ENCODE measurements at regions not wholly inside any gene's neighbourhood (a gene's known extent, or its start where the extent isn't known, plus 50 kb on each side); places are given as distances from the start of the nearest gene placed in this dataset.

DNA sequence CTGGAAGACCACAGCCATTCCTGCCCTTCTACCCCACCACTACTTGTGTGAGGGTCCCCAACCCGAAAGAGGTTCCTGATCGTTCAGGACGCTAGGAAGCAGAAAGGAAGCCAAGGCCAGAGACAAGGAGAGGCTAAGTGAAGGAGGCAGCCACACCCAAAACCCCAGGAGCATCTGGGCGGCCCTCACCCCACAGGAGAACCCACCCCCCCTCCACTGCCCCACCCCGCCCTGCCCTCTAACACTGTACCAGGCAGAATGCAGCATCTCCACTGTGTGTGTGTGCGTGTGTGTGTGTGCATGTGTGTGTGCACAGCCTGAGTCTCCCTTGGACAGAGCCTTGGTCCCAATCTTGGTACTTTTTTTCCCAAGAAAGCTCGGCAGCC lies 207.5 kb upstream of the HAAO start:
- Histone ChIP-seq H3K4me3 (ENCODE audit: low read depth, low read length, poor library complexity, severe bottlenecking) (no peak overlapping the region), H3K27me3 (replicated peaks; ENCODE audit: insufficient read depth, low read depth, low read length, poor library complexity) (no peaks in the 10 kb centered on the region), H3K36me3 (ENCODE audit: insufficient read depth, low read length, poor library complexity, severe bottlenecking) (no peaks in the 10 kb centered on the region), H3K27ac (ENCODE audit: low read depth, low read length, poor library complexity, severe bottlenecking) (no peak overlapping the region), H3K9me3 (ENCODE audit: low read depth, low read length, poor library complexity, severe bottlenecking) (no peaks in the 10 kb centered on the region), H3K4me1 (ENCODE audit: insufficient read depth, low read length, poor library complexity, severe bottlenecking) (no peaks in the 10 kb centered on the region)
- ChIA-PET CTCF (no interaction called here), POLR2A (ENCODE audit: low non-redundant PET) (no interaction called here)
- BruUV-seq (replicated peaks): no TSS peak
- intact Hi-C loops (cut with micrococcal nuclease; ENCODE audit: unreplicated experiment): no loop called here
- DNase-seq (ENCODE audit: low spot score): no peak
- TF ChIP-seq EZH2 (IDR thresholded peaks at IDR 0.05; ENCODE audit: borderline replicate concordance, low read depth, low read length, poor library complexity, severe bottlenecking): no peak
- TF ChIP-seq CTCF (conservative IDR thresholded peaks at IDR 0.05; ENCODE audit: low read depth, low read length): no peak

GRCh38 chr2:42999391-42999841 lies 207.0 kb upstream of the HAAO start:
- Histone ChIP-seq H3K4me1 (ENCODE audit: insufficient read depth, low read length, poor library complexity, severe bottlenecking) (no peaks in the 10 kb centered on the region), H3K36me3 (ENCODE audit: insufficient read depth, low read length, poor library complexity, severe bottlenecking) (no peaks in the 10 kb centered on the region), H3K27ac (ENCODE audit: low read depth, low read length, poor library complexity, severe bottlenecking) (no peak overlapping the region), H3K27me3 (replicated peaks; ENCODE audit: insufficient read depth, low read depth, low read length, poor library complexity) (no peaks in the 10 kb centered on the region), H3K4me3 (ENCODE audit: low read depth, low read length, poor library complexity, severe bottlenecking) (no peak overlapping the region), H3K9me3 (ENCODE audit: low read depth, low read length, poor library complexity, severe bottlenecking) (no peaks in the 10 kb centered on the region)
- DNase-seq (ENCODE audit: low spot score): no peak
- BruUV-seq (replicated peaks): no TSS peak
- POLR2A ChIA-PET (ENCODE audit: low non-redundant PET): no interaction called here
- CTCF ChIA-PET: no interaction called here
- no peak for TF ChIP-seq EZH2 (IDR thresholded peaks at IDR 0.05; ENCODE audit: borderline replicate concordance, low read depth, low read length, poor library complexity, severe bottlenecking)
- TF ChIP-seq CTCF (conservative IDR thresholded peaks at IDR 0.05; ENCODE audit: low read depth, low read length): no peak
- intact Hi-C loops (cut with micrococcal nuclease; ENCODE audit: unreplicated experiment): no loop called here

GRCh38 chr2:42998721-42999120 lies 206.3 kb upstream of the HAAO start:
- ChIA-PET POLR2A (ENCODE audit: low non-redundant PET) (no interaction called here), CTCF (no interaction called here)
- Histone ChIP-seq H3K9me3 (ENCODE audit: low read depth, low read length, poor library complexity, severe bottlenecking) (no peaks in the 10 kb centered on the region), H3K4me1 (ENCODE audit: insufficient read depth, low read length, poor library complexity, severe bottlenecking) (no peaks in the 10 kb centered on the region), H3K4me3 (ENCODE audit: low read depth, low read length, poor library complexity, severe bottlenecking) (no peak overlapping the region), H3K27ac (ENCODE audit: low read depth, low read length, poor library complexity, severe bottlenecking) (no peak overlapping the region), H3K36me3 (ENCODE audit: insufficient read depth, low read length, poor library complexity, severe bottlenecking) (no peaks in the 10 kb centered on the region), H3K27me3 (replicated peaks; ENCODE audit: insufficient read depth, low read depth, low read length, poor library complexity) (no peaks in the 10 kb centered on the region)
- BruUV-seq (replicated peaks): no TSS peak
- no peak for DNase-seq (ENCODE audit: low spot score)
- intact Hi-C loops (cut with micrococcal nuclease; ENCODE audit: unreplicated experiment): no loop called here
- TF ChIP-seq EZH2 (IDR thresholded peaks at IDR 0.05; ENCODE audit: borderline replicate concordance, low read depth, low read length, poor library complexity, severe bottlenecking) (no peak), CTCF (conservative IDR thresholded peaks at IDR 0.05; ENCODE audit: low read depth, low read length) (no peak)
